NCI-H2196 (cell line): ENCODE measurements at regions not wholly inside any gene's neighbourhood (a gene's known extent, or its start where the extent isn't known, plus 50 kb on each side); places are given as distances from the start of the nearest gene placed in this dataset.
"Not testable (repeated sequence)": the region's sequence is repeated elsewhere in the genome, so short reads cannot be mapped to it uniquely, and the experiment has no call there.

Source experiments
- DNase-seq: peaks from one replicate; lab custom pipeline; 2025; ENCODE audit not compliant: unreplicated experiment; lab: John Stamatoyannopoulos, UW

DNA sequence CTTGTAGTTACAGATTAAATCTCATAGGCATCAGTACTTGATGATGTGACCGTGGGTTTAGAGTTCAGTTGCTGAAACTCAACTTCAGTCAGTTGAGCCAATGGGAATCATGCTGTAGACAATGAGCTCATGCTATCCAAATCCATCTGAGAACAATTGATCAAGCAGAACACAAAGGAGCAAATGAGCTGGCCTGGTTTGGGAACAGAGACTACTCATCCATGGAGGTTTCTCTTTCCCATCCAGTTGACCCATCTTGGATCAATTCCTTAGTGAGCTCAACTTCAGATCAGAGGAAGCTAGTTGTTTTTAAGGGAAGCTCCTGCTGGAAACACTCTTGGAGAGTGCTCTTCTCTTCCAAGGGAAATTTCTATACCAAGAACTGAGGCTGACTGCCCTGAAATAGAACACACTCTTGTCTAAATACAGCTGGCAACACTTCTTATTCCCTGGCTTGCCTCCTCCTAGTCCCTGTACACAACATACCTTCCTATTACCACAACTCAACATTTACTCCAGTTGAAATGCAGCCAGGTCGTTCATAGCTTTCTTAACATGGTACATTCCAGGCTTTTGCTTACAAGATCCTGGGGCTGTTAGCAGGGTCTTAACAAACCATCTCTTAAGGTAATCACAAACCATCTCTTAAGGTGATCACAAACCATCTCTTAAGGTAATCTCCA lies 203.9 kb upstream of the PRDM1 start:
- DNase-seq = no peak

DNA sequence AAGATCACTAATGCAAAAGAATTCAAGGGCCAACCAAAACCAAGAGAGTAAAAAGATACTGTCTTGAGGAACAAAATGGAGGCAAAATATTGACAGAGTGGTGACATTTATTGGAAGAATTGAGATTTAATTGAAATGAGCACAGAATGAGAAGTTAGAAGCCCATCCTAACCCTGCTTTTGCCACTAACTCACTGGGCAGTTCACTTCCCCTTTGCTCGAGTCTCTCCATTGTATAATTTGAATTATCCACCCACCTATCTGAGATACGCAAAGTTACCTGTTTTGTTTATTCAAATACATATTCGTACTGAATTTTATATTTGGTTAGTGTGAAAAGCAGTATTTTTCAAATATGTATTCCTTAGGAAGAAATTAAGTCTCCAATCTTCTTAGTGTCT lies 204.5 kb upstream of the PRDM1 start:
- no peak for DNase-seq

DNA sequence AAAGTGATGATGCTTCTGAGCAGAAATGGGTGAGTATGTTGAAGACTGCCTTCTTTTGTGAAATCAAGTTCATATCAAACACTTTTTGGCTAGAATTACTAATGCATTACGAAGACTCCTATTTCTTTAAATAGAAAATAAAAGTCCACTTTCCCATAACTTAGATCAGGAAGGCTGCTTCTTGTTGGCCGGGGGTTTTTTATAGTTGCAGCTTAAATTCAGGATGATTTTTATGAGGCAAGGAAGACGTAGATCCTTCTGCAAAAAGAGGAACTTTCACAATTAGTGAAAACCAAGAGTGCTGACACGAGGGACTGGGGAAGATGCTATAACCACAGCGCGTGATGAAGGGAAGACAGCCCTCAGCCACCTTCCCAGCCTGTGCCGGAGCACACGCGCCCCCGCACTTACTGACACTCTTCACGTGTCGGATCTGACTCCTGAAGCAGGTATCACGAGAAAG lies 206.1 kb upstream of the PRDM1 start:
- no peak for DNase-seq

DNA sequence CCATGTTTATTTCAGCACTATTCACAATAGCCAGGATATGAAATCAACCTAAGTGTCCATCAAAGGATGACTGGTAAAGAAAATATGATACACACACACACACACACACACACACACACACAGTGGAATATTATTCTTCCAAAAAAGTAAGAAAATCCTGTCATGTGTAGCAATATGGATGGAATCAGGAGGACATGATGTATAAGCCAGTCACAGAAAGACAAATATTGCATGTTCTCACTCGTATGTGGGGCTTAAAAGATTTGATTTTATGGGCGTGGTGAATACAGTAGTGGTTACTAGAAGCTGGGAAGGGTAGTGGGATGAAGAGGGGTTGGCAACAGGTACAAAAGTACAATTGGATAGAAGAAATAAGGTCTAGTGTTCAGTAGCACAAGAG lies 207.0 kb upstream of the PRDM1 start:
- no peak for DNase-seq

DNA sequence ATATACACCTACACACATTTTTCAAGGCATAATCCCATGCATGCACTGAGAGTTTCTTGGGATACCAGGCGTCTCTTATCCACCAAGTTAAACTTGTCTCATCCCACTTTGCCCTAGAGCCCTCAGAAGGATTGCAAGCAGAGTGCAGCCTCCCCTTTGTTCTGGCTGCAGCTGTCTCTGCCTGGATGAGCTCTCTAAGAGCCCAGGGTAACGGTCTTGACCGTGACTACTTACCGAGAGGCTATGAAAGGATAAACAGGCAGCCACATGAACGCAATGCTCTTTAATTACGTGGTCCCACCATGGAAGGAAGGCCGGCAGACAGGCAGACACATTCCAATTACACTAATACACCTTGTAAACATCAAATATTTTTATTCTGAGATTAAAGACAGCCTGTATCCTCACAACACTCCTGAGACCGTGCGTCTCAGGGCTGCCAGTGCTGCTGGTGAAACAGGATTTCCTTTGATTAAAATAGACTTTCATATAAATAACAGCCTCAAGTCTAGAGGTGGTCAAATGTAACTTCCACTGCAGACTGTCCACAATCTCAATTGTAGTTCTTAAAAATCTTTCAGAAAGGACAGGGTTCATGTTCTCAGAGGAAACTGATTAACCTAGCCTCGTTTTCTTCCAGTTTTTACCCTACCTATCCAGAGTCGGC lies 210.0 kb upstream of the PRDM1 start:
- no peak for DNase-seq

DNA sequence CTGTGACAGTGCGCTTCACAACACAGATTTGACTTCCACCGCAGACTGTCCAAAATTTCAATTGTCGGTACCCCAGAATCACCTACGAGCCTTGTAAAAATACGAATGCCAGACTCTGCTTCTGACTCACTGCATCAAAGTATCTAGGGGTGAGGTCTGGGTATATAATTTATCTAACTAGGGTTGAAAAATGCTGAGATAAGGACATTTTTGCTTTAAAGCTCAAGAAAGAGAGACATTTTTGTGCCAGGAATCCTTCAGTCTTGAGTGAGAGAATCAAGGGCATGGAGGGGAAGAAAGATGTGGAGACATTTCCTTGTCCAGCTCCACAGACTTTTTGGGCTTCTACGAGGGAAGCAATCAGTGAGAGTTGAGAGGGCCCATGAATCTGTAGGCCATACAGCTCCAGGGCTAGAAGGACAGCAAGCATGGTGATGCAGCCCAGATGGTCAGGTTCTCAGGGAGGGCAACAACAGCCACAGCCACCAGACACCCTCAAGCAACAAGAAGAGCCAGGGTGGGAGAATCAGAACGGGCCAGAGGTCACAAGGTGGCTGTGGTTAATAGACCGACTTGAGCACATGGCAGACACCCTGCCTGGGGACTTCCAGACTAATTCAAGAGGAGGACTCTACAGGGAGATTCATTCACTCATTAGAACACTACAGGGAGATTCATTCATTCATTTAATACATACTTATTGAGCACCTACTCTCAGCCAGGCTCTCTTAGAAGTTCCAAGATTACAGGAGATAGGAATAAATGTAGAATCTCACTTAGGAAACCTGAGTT lies 211.1 kb upstream of the PRDM1 start:
- DNase-seq = no peak

DNA sequence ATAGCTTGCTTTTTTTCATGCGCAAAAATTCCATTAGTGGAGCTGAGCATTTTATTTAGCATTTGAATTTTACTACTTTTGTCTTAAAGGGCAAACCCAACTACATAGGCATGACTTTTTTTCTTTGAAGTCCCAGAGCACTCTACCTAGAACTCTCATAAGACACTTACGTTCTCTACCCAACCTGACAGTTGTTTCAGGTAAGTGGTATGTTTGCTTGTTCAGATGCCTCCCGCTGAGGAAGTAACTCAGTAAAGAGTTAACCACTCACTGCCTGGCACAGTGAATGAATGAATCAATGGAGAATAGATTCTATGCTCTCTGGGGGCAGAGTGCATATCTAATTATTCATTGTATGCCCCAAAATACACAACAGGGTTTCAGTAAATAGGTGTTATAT lies 212.3 kb upstream of the PRDM1 start:
- no peak for DNase-seq

DNA sequence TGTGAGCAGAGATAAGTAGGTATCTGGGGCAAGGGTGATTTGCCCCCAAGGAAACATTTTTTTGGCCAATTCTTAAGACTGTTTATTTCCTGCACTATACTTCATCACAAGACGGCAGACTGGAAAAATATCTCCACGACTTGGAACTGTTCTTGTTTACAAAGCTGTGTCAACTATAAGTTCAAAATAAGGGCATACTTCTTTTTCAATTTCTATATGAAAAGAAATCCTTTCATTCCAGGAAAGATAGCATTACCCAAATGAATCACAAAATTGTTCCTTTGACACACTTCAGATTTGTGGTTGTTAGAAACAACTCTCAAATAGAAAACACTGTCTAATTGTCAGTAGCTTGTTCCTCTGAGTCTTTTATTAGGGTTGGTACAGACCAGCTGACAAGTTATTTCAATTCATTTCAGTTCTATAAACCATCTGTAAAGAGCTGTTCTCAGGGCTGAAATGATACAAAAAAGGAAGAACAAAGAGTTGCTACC lies 212.9 kb upstream of the PRDM1 start:
- DNase-seq = no peak

DNA sequence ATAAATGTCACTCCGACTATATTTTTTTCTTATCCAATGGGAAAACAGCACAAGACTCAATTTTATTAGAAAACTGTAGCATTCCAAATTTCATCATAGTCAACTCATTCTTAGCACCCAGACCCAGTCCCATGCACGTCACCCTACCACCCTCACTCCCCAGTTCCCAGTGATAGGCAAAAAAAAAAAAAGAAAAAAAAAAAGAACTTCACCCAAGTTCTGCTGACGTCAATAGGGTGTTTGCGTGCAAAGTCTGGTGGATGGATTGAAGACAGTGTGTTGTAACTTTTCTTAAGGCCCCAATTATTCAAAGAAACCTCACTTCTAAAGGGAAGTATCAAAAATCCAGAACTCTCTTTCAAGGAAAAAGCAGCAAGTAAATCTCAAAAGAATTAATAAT lies 213.9 kb upstream of the PRDM1 start:
- DNase-seq = no peak

DNA sequence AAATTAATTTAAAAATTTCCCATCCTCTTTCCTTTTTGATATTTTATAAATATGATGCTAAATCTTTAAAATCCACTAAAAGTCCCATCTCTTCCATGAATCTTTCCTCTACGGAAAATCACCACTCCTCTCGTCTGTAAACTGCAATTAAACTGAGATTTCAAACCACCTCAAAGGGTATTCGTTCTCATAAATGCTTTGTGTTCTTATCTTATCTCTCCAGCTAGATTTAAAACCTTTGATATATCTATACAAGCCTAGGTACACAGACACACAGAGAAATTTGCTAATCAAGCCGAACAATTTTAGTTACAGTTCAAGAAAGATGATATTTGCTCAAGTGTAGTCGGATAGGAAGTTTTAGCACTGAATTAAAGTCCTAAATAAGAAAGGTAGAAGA lies 214.6 kb upstream of the PRDM1 start:
- DNase-seq = no peak

DNA sequence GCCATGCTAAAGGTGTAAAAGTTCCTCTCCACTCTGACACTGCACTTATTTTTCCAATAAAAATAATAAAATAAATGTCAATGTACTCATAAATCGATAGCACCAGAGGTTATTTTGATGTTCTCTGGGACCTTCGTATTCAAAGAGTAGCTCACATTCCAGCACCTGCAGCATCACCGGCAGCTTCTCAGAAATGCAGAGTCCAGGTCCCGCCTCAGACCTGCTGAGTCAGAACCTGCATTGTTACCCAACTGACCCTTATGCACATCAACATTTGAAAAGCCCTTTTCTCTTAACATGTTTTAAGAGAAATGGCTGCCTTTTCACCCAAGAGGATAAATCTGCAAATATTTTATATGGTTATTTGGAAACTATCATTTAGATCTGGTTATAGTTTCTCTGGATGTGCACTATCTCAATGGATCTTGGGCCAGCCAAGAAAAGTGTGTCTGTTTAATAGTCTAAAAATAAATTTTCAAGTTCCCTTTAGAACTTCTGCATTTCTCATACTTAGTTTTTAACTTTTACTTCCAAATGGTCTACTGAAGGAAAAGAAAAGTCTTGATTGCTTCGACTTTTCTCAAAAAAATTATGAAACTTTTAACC lies 216.2 kb upstream of the PRDM1 start:
- DNase-seq = no peak

DNA sequence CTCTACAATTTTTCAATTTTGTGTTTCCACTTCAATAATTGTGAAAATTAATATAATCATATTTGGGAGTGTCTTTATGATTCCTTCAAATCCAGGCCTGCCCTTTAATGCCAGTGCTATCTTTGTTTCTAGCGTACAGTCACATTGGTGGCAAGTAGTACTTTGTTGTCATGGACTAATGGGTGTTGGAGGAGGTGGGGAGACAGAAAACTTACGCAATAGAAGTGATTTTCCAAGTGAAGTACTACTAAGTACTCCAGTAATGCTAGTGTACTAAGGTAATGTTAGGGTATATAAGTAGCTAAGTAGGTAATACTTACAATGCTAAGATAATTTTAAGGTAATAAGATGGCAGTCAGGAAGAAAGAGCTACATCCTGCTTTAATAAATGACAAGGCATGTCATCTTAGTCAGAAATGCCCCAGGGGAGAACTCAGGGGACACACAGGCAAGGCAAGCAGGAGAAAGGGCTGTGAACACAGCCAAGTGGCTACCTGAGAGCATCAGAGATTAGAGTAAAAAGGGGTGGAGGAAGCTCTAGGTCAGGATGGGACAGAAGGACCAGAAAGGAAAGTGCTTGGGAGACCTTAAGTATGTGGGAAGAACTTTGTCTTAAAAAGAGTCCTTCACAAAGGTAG lies 217.2 kb upstream of the PRDM1 start:
- no peak for DNase-seq

DNA sequence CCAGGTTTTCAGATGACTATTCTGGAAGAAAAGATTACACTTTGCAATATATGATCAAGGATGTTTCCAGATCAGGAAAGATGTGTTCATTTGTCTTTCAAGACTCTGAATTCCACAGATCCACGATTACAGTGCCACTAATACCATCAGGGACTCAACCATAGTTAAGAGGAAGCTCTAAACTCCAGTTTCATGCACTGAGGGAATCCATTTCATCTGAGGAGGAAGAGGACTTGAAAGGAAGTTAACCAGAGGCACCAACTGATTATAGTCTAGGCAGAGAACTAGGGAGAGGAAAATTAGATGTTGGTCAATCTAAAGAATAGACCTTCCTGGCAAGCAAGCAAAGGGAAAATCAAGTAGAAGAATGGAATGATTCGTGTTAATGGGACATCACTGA lies 218.3 kb upstream of the PRDM1 start:
- no peak for DNase-seq

DNA sequence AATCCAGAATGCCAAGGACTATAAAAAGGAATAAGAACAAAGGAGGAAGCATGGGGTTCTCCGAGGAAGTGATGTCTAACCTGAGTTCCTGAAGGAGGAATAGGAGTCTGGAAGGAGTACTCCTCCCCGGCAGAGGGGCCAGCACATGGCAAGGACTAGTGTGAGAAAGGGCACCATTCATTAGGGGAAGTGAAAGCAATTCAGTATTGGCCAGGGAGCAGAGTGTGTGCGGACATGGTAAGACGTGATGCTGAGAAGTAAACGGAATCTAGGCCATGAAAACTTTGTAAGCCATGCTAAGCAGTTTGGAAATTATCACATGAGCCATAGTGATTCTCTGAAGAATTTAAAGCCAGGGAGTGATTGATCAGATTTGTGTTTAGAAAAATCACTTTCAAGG lies 218.9 kb upstream of the PRDM1 start:
- no peak for DNase-seq

DNA sequence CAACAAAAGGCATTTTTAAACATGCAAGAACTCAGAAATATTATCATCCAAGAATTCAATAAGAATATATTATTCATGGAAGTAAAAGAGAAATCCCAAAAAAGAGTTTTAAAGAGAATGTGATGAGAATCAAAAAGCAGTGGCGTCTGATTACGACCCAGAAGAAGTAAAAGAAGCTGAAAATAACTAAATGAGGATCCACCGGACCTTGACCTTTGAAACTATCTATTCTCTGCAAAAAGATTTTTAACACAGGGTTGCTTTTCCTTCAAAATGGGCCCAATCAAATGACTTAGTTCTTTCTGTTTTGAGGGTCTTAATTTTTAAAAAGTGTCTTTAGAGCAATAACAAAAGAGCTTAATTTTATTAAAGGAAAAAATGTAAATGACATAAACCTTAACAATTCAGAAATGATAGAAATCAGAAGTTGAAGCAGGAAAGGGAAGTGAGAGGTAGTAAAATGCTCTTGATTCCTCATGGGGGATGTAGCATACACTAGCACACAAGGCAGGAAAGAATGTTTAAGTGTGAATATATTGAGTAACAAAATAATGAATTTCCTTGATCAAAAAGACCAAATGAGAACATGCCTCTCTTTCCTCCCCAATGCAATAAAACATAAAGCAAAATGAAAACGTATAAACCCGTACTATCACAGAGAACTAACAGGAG lies 223.1 kb upstream of the PRDM1 start:
- DNase-seq = no peak

DNA sequence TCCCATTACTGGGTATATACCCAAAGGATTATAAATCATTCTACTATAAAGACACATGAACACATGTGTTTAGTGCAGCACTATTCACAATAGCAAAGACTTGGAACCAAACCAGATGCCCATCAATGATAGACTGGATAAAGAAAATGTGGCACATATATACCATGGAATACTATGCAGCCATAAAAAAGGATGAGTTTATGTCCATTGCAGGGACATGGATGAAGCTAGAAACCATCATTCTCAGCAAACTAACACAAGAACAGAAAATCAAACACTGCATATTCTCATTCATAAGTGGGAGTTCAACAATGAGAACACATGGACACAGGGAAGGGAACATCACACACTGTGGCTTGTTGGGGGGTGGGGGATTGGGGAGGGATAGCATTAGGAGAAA lies 225.2 kb upstream of the PRDM1 start:
- DNase-seq = not testable (repeated sequence)

DNA sequence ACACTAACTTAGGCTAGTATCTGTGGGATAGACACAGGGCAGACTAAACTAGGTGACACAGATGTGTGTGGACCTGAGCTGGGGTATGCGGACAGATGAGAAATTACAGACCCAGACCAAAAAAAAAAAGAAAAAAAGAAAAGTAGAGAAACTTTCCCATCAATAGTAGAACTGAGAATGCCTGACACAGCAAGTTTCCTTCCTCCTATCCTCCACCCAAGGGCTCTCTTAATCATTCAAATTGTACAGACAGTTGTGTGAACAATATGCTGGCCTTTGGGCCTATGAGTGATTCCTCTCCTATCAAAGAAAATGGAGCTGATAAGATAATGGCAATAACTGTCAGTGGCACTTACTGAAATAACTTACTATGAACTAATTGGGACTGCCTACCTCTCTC lies 226.7 kb upstream of the PRDM1 start:
- no peak for DNase-seq

DNA sequence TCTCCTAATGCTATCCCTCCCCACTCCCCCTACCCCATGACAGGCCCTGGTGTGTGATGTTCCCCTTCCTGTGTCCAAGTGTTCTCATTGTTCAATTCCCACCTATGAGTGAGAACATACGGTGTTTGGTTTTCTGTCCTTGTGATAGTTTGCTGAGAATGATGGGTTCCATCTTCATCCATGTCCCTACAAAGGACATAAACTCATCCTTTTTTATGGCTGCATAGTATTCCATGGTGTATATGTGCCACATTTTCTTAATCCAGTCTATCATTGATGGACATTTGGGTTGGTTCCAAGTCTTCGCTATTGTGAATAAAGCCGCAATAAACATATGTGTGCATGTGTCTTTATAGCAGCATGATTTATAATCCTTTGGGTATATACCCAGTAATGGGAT lies 227.5 kb upstream of the PRDM1 start:
- not testable (repeated sequence) for DNase-seq

DNA sequence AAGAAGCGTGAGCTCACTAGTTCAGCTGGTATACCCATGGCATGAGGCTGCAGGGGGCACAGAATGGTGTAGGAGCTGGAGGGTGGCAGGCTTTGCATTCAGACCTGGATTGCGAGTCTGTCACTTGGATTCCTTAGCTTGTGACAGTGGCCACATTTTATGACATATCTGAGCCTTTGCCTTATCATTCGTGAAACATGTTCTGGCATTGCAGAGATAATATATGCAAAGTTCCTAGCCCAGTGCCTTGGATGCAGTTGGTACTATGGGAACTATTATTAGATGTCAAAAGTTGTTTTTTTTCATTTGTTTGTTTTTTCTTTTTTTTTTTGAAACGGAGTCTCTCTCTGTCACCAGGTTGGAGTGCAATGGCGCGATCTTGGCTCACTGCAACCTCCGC lies 230.7 kb upstream of the PRDM1 start:
- no peak for DNase-seq

DNA sequence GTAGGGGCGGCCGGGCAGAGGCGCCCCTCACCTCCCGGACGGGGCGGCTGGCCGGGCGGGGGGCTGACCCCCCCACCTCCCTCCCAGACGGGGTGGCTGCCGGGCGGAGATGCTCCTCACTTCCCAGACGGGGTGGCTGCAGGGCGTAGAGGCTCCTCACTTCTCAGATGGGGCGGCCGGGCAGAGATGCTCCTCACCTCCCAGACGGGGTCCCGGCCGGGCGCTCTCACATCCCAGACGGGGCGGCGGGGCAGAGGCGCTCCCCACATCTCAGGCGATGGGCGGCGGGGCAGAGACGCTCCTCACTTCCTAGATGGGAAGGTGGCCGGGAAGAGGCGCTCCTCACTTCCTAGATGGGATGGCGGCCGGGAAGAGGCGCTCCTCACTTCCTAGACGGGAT lies 232.2 kb upstream of the PRDM1 start:
- not testable (repeated sequence) for DNase-seq

DNA sequence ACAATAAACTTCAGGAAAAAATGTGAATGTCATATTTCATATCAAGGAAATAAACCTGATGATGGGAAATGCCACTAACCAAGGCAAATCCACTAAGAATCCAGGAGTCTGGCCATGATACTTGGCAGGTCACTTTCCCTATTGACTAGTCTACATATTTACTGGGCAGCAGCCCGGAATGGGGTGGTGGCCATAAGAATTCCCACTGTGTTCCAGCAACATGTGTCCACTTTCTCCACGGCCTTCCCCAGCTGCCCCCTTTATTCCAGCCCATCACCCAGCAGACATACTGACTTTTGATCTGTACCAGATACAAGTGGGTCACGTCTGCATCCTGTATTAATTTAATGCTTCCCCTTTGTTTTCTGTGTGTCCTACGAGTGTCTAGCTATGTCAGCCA lies 234.5 kb upstream of the PRDM1 start:
- DNase-seq = no peak
